ENCODE measurements at regions not wholly inside any gene's neighbourhood (a gene's known extent, or its start where the extent isn't known, plus 50 kb on each side); places are given as distances from the start of the nearest gene placed in this dataset.
"Not testable (repeated sequence)": the region's sequence is repeated elsewhere in the genome, so short reads cannot be mapped to it uniquely, and the experiment has no call there.

GRCh38 chr12:91704446-91704845, 441.2 kb downstream of the BTG1 start:
- no peaks in the 10 kb centered on the region for H3K27me3 Mint-ChIP-seq
- H3K36me3 Mint-ChIP-seq: no peaks in the 10 kb centered on the region
- no peak overlapping the region for H3K4me3 Mint-ChIP-seq
- no peak for DNase-seq (ENCODE audit: extremely low spot score, unreplicated experiment)
- no peak overlapping the region for H3K27ac Mint-ChIP-seq
- H3K4me1 Mint-ChIP-seq (ENCODE audit: unreplicated experiment): no peaks in the 10 kb centered on the region
- no peaks in the 10 kb centered on the region for H3K9me3 Mint-ChIP-seq
- TF ChIP-seq, protein P1, sequence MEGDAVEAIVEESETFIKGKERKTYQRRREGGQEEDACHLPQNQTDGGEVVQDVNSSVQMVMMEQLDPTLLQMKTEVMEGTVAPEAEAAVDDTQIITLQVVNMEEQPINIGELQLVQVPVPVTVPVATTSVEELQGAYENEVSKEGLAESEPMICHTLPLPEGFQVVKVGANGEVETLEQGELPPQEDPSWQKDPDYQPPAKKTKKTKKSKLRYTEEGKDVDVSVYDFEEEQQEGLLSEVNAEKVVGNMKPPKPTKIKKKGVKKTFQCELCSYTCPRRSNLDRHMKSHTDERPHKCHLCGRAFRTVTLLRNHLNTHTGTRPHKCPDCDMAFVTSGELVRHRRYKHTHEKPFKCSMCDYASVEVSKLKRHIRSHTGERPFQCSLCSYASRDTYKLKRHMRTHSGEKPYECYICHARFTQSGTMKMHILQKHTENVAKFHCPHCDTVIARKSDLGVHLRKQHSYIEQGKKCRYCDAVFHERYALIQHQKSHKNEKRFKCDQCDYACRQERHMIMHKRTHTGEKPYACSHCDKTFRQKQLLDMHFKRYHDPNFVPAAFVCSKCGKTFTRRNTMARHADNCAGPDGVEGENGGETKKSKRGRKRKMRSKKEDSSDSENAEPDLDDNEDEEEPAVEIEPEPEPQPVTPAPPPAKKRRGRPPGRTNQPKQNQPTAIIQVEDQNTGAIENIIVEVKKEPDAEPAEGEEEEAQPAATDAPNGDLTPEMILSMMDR (conservative IDR thresholded peaks at IDR 0.05): no peak

- Mint-ChIP-seq H3K36me3 (no peaks in the 10 kb centered on the region), H3K9me3 (peaks cover 3% of the 10 kb centered on the region), H3K4me1 (ENCODE audit: unreplicated experiment) (no peaks in the 10 kb centered on the region), H3K27ac (no peak overlapping the region), H3K27me3 (no peaks in the 10 kb centered on the region), H3K4me3 (no peak overlapping the region)
- no peak for DNase-seq (ENCODE audit: extremely low spot score, unreplicated experiment)
- TF ChIP-seq, protein P1 (conservative IDR thresholded peaks at IDR 0.05): no peak
Observed at GRCh38 chr12:91703491-91704283, 442.0 kb downstream of the BTG1 start.

- Mint-ChIP-seq H3K27me3 (no peaks in the 10 kb centered on the region), H3K4me1 (ENCODE audit: unreplicated experiment) (no peaks in the 10 kb centered on the region), H3K27ac (no peak overlapping the region), H3K4me3 (no peak overlapping the region), H3K9me3 (peaks cover 4% of the 10 kb centered on the region), H3K36me3 (no peaks in the 10 kb centered on the region)
- TF ChIP-seq, protein P1 (conservative IDR thresholded peaks at IDR 0.05): no peak
- no peak for DNase-seq (ENCODE audit: extremely low spot score, unreplicated experiment)
Observed at GRCh38 chr12:91702843-91703425, 442.7 kb downstream of the BTG1 start.

DNA sequence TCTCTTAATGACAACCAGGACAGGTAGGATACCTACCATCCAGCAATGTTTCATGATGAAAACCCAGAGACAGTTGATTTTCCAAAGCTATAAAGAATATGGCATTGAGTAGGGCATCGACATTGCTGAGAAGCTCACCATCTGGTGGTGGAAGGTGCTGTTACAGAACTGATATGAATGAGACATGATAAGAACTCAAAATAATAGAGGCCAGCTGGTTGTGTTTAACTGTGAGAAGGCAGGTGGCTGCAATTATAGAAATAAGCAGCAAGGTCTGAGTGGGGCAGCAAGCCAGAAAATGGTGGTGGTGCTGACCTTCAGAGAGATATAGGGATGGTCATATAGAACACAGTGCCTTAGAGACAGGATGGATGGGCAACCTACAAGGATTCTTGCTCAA, 449.7 kb downstream of the BTG1 start:
- Mint-ChIP-seq H3K36me3 (no peaks in the 10 kb centered on the region), H3K9me3 (peaks cover 9% of the 10 kb centered on the region), H3K27ac (no peak overlapping the region), H3K4me1 (ENCODE audit: unreplicated experiment) (no peaks in the 10 kb centered on the region), H3K27me3 (no peaks in the 10 kb centered on the region), H3K4me3 (no peak overlapping the region)
- TF ChIP-seq, protein P1 (conservative IDR thresholded peaks at IDR 0.05): peak; percentile 30
- DNase-seq (ENCODE audit: extremely low spot score, unreplicated experiment): no peak

- not testable (repeated sequence) for H3K4me3 Mint-ChIP-seq; DNase-seq (ENCODE audit: extremely low spot score, unreplicated experiment); H3K27ac Mint-ChIP-seq; H3K4me1 Mint-ChIP-seq (ENCODE audit: unreplicated experiment); H3K27me3 Mint-ChIP-seq; H3K36me3 Mint-ChIP-seq; H3K9me3 Mint-ChIP-seq
Observed at GRCh38 chr12:91695406-91695805, 450.2 kb downstream of the BTG1 start.

- Mint-ChIP-seq H3K4me3 (no peak overlapping the region), H3K9me3 (no peaks in the 10 kb centered on the region), H3K36me3 (no peaks in the 10 kb centered on the region), H3K27me3 (no peaks in the 10 kb centered on the region), H3K27ac (no peak overlapping the region), H3K4me1 (ENCODE audit: unreplicated experiment) (peaks cover 13% of the 10 kb centered on the region)
- no peak for DNase-seq (ENCODE audit: extremely low spot score, unreplicated experiment)
- TF ChIP-seq, protein P1 (conservative IDR thresholded peaks at IDR 0.05): no peak
Observed at GRCh38 chr12:91690531-91690930, 455.1 kb downstream of the BTG1 start.
